WTC11 (cell line): ENCODE measurements at regions not wholly inside any gene's neighbourhood (a gene's known extent, or its start where the extent isn't known, plus 50 kb on each side); places are given as distances from the start of the nearest gene placed in this dataset.

ENCODE experiments used
- CBFB ChIP-seq: sonication (generic); formaldehyde crosslinking; IDR thresholded peaks from 2 replicates; pipeline ENCODE4 v1.8.1; 2022; ENCODE audit warnings: mild to moderate bottlenecking, low read depth, missing genetic modification reagents
- E2F5 ChIP-seq: sonication (generic); formaldehyde crosslinking; IDR thresholded peaks from 2 replicates; pipeline ENCODE4 v1.8.1; 2022; ENCODE audit warnings: mild to moderate bottlenecking, moderate library complexity, missing genetic modification reagents
- ELF4 ChIP-seq: sonication (generic); formaldehyde crosslinking; IDR thresholded peaks from 2 replicates; pipeline ENCODE4 v1.8.1; 2022; ENCODE audit warnings: low read depth, mild to moderate bottlenecking, moderate library complexity, missing genetic modification reagents
- ESRRA ChIP-seq: sonication (generic); formaldehyde crosslinking; IDR thresholded peaks from 2 replicates; pipeline ENCODE4 v1.8.1; 2022; ENCODE audit warnings: mild to moderate bottlenecking, missing genetic modification reagents, borderline replicate concordance
- ETV6 ChIP-seq: sonication (generic); formaldehyde crosslinking; IDR thresholded peaks from 2 replicates; pipeline ENCODE4 v1.8.1; 2022; ENCODE audit warnings: mild to moderate bottlenecking, missing genetic modification reagents
- FOXP1 ChIP-seq: sonication (generic); formaldehyde crosslinking; IDR thresholded peaks from 2 replicates; pipeline ENCODE4 v1.8.0; 2022; ENCODE audit warnings: missing genetic modification reagents, mild to moderate bottlenecking, moderate library complexity, borderline replicate concordance
- MYBL2 ChIP-seq: sonication (generic); formaldehyde crosslinking; IDR thresholded peaks from 2 replicates; pipeline ENCODE4 v1.8.1; 2023; ENCODE audit warnings: mild to moderate bottlenecking, moderate library complexity, missing genetic modification reagents
- PRDM15 ChIP-seq: sonication (generic); formaldehyde crosslinking; IDR thresholded peaks from 2 replicates; pipeline ENCODE4 v1.8.0; 2022; ENCODE audit warnings: missing genetic modification reagents
- PREB ChIP-seq: sonication (generic); formaldehyde crosslinking; IDR thresholded peaks from 2 replicates; pipeline ENCODE4 v1.8.1; 2022; ENCODE audit warnings: mild to moderate bottlenecking, missing genetic modification reagents, moderate library complexity, borderline replicate concordance
- SP1 ChIP-seq: sonication (generic); formaldehyde crosslinking; conservative IDR thresholded peaks from 2 replicates; pipeline ENCODE4 v1.8.1; 2022; ENCODE audit warnings: missing genetic modification reagents
- STAT6 ChIP-seq: sonication (generic); formaldehyde crosslinking; conservative IDR thresholded peaks from 2 replicates; pipeline ENCODE4 v1.8.1; 2023; ENCODE audit warnings: mild to moderate bottlenecking, low read depth, missing genetic modification reagents, moderate library complexity
- USF2 ChIP-seq: sonication (generic); formaldehyde crosslinking; IDR thresholded peaks from 2 replicates; pipeline ENCODE4 v1.8.1; 2023; ENCODE audit warnings: mild to moderate bottlenecking, missing genetic modification reagents, moderate library complexity
- TF ChIP-seq, protein P1 (sequence below): fragments of 200-600 bp; IDR thresholded peaks from 2 replicates; pipeline ENCODE4 v1.8.0; 2022; ENCODE audit warnings: antibody characterized with exemption
- TF ChIP-seq, protein P2 (sequence below): sonication (generic); formaldehyde crosslinking; IDR thresholded peaks from 2 replicates; pipeline ENCODE4 v1.8.0; 2022; ENCODE audit warnings: mild to moderate bottlenecking, missing genetic modification reagents

- TF ChIP-seq, protein P1, sequence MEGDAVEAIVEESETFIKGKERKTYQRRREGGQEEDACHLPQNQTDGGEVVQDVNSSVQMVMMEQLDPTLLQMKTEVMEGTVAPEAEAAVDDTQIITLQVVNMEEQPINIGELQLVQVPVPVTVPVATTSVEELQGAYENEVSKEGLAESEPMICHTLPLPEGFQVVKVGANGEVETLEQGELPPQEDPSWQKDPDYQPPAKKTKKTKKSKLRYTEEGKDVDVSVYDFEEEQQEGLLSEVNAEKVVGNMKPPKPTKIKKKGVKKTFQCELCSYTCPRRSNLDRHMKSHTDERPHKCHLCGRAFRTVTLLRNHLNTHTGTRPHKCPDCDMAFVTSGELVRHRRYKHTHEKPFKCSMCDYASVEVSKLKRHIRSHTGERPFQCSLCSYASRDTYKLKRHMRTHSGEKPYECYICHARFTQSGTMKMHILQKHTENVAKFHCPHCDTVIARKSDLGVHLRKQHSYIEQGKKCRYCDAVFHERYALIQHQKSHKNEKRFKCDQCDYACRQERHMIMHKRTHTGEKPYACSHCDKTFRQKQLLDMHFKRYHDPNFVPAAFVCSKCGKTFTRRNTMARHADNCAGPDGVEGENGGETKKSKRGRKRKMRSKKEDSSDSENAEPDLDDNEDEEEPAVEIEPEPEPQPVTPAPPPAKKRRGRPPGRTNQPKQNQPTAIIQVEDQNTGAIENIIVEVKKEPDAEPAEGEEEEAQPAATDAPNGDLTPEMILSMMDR = no peak
- no peak for TF ChIP-seq ETV6 (CRISPR knock-in tag)
- TF ChIP-seq, protein P2, sequence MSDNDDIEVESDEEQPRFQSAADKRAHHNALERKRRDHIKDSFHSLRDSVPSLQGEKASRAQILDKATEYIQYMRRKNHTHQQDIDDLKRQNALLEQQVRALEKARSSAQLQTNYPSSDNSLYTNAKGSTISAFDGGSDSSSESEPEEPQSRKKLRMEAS (CRISPR knock-in tag) = no peak
- TF ChIP-seq SP1 = no peak
- no peak for TF ChIP-seq ESRRA (CRISPR knock-in tag)
- TF ChIP-seq CBFB (CRISPR knock-in tag) = no peak
- no peak for TF ChIP-seq USF2 (CRISPR knock-in tag)
- no peak for TF ChIP-seq ELF4 (CRISPR knock-in tag)
- no peak for TF ChIP-seq STAT6 (CRISPR knock-in tag)
- TF ChIP-seq PRDM15 (CRISPR knock-in tag) = no peak
- TF ChIP-seq FOXP1 = no peak
- TF ChIP-seq PREB (CRISPR knock-in tag) = no peak
- TF ChIP-seq MYBL2 = no peak
- TF ChIP-seq E2F5 (CRISPR knock-in tag) = no peak
Measured at GRCh38 chr4:179666226-179666625, 2224.0 kb upstream of the AGA start.
